Inflammatory macrophage (primary cell): ENCODE measurements at regions not wholly inside any gene's neighbourhood (a gene's known extent, or its start where the extent isn't known, plus 50 kb on each side); places are given as distances from the start of the nearest gene placed in this dataset.

ENCODE experiments used
- DNase-seq, 2 donors: peaks; one replicate each; pipeline ENCODE4 v3.0.0-alpha.2; 2020 to 2022

DNA sequence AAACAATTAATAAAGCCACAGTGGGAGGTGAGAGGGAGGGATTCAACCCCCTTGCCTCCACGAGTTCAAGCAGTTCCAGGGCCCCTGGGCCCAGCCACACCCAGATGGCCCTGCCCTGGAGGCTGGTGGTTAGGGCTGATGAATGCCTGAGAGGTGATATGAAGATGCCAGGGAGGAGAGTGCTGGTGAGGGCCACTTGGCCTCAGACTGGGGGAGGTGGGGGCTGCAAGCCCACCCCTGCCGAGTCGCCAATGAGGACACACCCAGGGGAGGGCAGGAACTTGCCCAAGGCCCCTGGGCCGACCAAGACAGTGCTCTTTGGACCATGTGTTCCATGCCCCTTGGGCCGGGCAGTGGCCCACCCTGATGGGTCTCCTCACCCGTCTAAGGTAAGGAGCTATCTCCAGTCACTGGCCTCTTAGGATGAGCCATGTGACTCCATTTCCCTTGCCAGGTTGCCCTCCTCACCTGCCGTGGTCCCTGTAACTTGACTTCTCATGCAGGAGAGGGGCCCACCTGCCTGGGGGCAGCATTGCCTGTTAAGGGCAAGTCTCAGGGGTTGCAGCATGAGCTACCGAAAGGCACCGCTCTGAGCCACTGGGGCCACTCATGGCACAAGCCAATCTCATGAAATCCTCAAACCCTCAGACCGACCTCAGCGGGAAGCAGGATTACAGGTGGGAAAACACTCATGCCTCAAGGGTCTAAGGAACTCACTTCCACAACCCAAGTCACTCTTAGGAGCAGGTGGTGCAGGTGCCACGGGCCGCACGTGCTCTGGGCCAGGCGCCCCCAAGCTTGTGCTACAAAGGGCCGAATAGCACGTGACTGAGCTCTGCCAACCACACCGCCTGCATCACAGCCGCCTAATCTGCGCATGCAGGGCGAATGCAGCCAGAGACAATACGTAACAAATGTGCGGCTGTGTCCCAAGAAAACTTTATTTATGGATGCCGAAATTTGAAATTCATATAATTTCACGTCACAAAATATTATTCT lies 147.4 kb upstream of the MLN start:
- no peak for DNase-seq

DNA sequence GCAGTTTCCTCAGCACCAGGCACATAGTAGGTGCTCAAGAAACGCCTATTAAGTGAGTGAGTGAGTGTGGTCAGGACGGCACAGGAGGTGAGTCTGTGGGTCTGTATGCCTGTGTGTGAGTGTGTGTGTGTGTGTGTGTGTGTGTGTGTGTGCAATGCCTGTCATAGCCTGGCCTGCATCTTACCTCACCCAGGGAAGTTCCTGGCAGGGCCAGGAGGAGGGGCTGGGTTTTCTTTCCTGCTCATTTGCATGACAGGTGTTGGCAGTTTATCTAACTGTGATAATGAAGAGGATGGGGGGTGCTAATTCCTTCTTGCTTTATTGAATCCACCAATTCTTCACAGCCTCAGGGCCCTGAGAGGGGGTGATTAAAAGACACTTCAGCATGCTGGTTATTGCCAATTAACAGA lies 146.7 kb upstream of the MLN start:
- no peak for DNase-seq

DNA sequence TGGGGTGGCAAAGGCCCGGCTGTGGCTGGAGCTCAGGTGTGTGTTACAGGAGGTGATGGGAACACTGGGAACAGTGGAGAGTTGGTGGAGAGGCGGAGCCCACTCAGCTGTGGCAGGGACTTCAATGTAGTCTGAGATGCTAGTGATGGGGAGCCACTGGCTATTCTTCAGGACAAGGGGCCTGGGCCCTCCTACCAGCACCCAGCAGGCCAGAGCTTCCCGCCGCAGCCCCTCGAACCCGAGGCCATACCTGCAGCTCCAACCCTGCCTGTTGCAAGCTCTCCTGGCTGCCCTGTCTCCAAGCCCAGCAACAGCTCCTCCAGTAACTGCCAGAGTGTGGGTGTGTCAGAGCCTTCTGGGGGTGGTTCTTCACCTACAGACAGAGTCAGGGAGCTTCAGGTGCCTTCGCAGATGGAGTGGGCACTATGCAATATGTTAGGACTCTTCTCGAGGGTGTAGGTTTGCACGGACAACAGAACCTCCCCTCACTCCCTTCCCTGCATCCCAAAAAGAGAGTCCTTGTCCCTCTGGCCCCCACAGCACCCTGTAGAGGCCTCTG lies 146.2 kb upstream of the MLN start:
- DNase-seq: no peak

DNA sequence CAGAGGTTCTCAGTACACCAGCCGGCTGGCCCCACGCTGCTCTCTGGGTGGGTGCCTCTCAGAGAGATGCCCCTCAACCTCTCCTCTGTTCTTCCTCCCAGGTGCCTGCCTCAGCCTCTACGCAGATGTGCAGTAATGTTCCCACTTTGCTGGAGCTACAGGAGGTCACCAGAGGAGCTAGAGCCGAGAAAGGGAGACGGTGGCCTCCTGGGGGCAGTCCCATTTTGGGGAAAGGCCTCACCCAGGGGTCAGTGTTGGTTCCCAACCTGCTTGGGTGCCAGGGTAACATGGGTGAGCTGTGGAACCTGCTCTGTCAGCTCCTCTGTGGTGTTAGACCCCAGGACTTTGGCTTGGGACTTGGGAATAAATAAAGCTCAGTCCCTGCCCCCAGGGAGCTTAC lies 145.3 kb upstream of the MLN start:
- DNase-seq: no peak

DNA sequence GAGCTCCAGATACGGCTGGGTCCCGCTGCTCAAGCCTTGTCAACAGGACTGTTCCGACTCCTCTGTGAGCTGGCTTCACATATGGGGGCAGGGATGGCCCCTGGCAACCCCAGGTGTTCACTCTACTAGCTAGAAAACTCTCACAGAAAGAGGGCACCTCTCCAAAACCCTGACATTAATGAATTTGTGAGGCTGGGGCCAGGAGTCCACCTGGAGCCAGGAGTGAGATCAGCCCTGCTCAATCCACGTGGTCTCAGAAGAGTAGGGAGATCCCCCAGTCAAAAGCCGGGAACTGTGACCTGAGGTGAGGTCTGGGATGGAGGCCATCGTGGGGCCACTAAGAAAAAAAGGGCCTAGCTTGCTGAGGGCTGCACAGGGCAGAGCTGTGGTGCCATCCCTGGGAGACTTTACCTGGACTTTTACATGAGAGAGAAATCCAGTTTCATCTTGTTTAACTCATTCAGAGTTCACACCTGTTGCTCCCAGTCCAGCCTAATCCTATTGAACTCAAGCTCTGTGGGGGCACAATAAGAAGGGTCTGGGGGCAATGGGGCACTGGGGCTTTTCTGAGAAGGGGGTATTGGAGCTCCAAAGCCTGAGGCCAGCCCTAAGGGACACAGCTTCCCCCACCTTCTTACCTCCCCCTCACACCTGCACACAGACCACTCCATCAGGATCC lies 144.3 kb upstream of the MLN start:
- DNase-seq: no peak

DNA sequence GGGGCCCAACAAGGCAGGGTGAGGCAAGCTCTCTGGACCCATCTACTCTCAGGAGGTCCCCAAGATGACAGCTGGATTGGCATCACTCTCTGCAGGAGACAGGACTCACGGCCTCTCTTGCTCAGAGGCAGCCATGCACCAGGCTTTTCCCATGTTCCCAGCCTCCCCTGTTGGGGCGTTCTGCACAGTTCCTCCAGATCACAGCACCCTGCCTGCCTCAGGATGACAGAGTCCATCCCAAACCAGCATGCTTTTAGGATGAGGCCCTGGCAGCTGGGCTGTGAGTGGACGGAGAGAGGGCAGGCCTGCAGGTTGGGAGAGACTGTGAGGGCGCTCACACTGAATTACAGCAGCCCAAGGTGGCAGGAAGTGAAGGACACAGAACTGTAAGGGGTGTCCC lies 143.2 kb upstream of the MLN start:
- DNase-seq: no peak

DNA sequence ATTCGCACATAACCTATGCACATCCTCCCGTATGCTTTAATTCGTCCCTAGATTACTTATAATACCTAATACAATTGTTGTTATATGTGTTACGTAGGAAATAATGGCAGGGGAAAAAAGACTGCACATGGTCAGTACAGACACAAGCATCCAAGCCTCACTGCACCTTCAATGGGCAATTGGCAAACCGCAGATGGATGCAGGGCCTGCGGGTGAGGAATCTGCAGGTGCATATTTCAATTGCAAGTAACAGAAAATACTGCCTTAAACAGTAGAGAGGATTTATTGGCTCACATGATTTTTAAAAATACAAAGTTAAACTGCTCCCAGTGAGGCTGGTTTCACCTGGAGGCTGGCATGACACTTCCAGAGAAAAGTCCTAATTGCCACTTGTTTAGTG lies 142.1 kb upstream of the MLN start:
- DNase-seq: no peak

DNA sequence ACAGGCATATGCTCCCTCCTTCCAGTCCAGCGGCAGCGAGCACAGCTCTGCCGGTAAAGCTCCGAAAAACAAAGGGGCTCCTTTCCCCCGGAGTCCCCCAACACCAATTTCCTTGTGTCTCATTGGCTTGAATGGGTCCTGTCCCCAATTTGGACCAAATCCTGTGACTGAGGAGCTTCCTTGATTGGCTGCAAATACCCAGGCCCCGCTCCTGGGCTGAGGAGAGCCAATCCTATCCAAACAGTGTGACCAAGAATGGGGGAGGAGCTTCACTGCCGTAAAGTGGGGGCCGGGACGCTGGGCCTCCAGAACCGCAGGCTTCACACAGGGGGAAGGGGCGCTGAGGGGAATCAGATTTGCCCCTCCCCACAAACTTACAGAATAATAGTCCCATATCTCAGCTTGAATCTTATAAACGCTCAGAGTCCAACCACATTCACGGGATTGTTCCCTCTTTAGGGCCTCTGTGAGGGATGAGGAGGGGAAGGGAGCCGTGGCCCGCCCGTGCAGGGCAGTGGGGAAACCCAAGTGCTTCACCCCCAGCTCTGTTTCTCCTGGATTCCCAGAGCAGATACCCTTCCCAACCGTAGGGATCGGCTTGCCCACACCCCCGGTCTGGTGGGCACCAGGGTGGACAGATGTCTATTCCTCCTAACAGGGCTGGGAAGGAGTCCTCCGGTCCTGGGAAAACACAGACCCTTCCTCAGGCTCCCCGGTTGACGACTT lies 141.0 kb upstream of the MLN start:
- DNase-seq: no peak

DNA sequence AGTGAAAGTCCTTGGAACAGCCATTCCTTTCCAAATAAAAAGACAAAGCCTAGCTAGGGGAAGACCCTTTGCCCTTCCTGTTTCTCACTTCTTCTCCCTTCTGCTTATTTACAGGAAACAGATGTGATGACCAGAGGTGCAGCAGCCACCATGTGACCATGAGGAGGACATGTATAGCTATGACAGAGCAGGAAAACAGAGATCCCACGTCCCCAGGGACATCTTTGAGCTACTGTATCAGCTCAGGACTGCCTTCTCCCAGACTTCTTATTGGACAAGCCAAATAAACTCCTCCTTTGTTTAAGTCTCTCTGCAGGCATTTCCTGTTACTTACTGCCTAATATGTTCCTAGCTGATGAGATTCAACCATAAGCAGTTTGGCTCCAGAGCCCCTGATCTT lies 133.1 kb upstream of the MLN start:
- DNase-seq: peak; percentile 25 to 52

DNA sequence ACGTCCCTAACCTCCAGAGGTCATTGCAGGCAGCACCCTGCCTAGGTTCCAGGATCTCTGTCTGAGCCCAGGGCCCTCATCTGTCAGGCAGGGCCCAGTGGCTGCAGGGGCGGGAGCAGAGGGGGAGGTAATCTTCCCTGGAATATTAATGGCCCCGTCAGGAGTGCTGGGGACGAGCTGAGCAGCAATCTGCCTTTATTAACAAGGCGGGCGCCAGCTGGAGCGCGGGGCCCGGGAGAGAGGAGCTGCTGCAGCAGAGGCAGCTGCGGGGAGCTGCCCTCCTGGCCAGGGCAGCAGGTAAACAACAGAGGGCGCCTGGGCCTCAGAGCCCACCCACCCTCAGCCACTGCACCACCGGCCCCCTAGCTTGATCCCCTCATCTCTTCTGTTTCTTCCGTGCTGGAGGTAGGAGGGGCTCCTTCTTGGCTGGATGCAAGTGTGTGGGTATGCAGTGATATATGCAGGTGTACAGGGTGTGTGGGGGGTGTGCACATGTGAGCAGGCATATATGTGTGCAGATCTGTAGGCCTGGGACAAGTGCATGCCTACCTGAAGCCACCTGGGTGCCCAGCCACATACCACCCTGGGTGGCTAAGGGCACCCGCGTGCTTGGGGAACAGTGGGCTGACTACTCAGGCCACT lies 131.8 kb upstream of the MLN start:
- no peak for DNase-seq

DNA sequence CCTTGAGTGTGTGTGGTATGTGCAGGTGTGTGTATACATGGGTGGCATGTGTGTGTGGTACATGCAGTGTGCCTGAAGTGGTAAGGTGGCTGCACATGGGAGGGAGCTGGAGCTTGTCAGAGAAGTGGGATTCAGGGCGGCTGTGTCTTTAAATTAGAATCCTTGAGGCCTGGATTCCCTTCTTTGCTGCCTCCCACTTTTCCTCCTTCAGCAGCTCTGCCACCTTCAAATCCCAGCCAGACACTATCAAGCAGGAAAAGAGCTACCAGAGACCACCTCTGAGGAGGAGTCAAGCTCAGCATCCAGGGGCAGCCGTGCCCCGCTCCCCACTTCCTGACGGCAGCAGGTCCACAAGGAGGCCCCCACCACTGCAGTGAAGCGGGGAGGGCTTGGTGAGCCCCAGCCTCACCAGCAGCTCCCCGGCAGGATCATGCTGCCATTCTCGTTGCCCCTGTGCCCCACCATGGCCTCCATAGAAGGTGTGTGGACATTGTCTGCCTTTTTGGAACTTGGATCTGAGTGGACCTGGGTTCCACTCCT lies 131.0 kb upstream of the MLN start:
- DNase-seq: no peak

DNA sequence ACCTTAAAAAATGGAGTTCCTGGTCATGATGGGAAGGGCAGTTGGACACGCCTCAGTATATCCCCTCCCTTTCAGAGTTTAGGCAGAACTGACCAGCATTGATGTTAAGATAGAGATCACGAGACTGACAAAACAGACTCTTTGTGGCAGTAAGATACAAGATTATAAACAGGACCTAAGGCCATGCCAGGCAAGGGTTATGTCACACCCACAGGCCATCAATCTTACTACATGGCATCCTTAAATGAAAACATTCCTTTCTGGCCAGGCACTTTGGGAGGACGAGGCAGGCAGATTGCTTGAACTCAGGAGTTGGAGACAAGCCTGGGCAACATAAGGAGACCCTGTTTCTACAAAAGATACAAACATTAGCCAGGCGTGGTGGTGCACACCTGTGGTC lies 129.3 kb upstream of the MLN start:
- no peak for DNase-seq

DNA sequence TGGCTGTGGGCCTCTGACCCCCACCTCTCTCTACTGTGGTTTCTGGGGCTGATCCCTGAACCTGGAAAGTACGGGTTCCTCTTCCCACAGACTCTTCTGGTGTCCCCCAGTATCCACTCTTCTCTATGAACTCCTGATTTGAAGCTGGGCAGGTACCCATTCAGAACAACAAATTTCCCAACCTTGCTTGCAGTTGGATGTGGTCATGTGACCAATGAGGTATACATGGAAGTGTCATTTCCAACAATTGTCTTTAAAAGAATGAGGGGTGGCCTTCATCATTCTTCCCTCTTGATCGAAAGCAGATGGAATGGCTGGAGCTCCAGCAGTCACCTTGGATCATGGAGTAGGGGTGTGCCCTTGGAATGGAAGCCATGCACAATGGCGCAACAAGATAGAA lies 128.0 kb upstream of the MLN start:
- no peak for DNase-seq

DNA sequence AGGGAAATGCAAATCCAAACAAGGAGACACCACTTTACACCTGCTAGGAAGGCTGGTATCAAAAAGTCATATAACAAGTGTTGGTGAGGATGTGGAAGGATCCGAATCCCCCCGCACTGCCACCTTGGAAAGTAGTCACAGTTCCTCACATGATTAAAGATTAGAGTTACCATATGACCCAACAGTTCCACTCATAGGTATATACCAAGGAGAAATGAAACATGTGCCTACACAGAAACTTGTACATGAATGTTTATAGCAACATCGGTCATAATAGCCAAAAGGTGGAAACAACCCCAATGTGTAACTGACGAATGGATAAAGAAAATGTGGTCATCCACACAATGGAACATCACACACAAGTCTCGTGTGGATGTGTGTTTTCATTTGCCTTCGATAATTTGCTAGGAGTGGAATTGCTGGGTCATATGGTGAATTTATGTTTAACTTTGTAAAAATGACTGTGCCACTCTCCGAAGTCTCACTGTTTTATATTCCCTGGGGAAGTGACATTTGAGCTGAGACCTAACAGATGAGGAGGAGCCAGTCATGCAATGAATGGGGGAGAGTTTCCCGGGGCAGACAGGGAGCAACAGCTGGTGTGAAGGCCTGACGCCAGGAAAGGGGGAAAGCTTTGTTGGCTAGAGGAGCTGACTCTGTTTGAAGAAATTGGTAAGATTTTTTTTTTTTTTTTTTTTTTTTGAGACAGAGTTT lies 125.9 kb upstream of the MLN start:
- no peak for DNase-seq

DNA sequence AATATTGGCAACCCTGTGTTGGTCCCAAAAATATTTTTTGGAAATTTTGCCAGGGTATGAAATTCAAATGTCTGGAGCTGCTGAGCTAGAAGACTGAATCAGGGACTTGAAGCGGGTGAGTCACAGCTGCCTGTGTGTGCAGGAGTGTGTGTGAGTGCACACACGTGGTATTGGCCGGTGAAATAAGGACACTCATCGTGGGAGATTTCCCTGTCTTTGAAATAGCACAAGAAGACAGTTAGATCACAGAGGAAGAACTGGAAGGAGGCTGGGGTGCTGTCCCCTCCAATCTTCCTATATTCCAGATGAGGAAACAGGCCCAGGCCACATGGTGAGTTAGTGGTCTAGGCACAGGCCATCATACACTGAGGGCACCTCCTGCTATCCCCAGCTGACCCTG lies 123.8 kb upstream of the MLN start:
- peak; percentile 37 to 46 for DNase-seq

DNA sequence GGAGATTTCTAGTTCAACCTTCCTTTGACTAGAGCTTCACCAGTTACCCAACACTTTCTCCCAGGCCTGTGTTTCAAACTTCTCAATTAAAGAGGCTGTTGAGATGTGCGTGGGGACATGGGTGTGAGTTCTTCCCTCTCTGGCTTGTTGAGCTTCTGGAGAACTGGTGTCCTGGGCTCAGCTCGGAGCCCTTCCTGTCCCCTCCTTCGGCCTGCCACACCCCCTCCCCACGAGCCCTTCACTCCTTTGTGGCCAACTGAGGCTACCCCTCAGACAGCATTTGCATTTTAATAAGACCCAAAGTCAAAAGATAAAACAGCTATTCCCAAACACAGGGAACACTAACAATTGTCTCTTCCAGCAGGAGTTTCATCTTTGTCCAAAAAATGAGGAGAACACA lies 123.3 kb upstream of the MLN start:
- DNase-seq: no peak

DNA sequence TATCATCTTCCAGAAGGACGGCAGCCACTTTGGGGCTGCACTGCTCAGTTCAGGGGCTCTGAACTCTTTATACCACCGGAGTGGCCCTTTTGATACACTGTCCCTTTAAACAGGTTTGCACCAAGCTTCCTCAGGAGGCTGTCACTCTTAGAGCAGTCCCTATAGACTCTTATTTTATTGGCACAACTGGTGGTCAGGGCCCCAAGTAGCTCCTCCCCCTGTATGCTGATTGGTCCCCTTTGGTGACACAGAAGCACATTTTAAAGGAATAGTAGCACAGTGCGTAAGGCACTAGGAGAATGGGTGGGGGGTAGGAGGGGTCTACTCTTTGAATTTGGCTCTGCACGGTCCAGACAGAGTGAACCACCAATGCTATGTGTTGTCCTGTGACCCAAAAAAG lies 122.6 kb upstream of the MLN start:
- DNase-seq: no peak

DNA sequence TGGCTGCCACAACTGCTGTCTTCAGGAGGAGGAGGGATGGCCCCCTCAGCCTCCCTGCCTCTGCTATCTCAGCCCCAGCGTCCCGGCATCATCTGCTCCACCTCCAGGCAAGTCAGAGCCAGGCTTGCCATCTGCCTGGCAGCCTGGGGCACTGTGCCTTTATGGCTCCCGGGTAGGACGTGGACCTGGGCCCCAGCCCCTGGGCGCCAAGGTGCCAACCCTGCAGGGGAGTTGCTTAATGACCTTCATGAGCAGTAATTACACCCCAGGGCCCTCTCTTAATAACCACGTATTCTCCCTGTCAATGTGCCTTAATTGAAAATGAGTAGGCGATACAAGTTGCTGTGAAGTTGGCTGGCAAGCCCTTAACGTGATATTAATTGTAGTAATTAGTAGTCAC lies 122.1 kb upstream of the MLN start:
- no peak for DNase-seq

DNA sequence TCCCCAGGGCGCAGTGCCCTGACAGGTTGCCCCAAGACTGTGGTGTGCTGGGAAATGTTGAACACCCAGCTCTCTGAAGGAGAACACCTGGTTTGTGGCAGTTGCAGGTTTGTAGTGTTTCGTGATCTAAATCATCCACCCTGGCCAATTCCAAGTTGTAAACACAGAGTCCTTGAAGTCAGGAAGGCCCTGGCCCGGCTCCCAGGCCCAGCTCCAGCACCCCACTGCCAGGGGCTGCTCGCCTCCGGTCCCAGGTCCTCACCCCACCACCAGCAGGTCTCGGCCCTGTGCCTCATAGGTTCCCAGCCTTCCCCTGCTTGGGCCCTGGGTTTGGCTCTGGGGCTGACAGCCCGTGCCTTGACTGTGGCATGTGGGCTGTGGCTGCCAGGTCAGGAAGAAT lies 121.4 kb upstream of the MLN start:
- no peak for DNase-seq

DNA sequence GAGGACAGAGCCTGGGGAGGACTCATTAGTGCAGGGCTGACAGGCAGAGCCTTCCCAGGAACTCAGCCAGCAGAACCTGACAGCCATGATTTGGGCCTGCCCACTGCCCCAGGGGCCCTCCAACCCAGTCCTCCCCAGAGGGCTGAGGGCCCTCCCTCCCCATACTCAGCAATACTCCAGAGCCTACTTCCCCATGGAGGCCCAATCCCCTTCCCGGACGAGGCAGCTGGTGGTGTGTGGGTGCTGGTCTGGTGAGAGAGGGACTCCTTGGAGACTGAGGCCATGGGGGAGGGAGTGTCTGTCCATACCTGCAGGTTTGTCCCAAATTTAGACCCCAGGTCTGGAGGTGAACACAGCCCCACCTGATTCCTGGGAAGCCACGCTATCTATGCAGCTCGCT lies 120.9 kb upstream of the MLN start:
- peak in 1 of 2 donors; percentile 27 for DNase-seq

DNA sequence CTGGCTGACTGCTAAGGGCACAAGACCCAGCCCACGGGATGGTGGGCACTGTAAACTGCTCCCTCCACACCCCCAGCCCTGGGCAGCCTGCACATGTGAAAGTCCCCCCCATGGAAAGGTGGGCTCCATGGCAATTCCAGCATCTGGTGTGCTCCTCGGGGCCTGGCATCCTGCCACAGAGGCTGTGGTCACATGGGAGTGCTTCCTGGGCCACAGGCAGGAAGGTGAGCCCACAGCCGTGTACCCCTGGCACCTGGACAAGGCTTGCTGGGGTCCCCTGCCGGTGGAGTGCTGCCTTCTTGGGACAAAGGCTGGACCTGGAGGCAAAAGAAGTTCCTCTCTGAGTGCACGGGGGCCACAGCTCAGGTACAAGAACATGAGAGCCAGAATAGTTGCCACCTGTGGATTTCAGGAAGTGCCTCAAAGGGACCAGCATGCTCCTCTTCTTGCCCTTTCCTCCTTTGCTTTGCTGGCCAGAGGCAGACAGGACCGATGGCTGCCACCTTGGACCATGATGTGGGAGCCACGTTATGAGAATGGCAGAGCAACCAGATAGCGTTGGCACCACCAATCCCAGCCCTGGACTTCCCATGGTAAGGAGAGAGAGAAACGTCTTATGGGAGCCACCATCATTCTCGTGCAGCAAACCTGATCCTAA lies 120.2 kb upstream of the MLN start:
- no peak for DNase-seq
